DOHH2 (cell line): ENCODE measurements at regions not wholly inside any gene's neighbourhood (a gene's known extent, or its start where the extent isn't known, plus 50 kb on each side); places are given as distances from the start of the nearest gene placed in this dataset.

Source experiments
- H3F3A ChIP-seq: fragments of 200-600 bp; sonication (generic), shearing (Covaris generic); 2 replicates; pipeline ENCODE4 v1.6.0; 2016; ENCODE audit warnings: antibody characterized with exemption, mild to moderate bottlenecking; ENCODE audit not compliant: control insufficient read depth, insufficient read depth
- H3K27ac ChIP-seq: fragments of 200-600 bp; sonication (generic); 2 replicates; pipeline ENCODE4 v1.5.1; 2014; ENCODE audit warnings: low read depth, mild to moderate bottlenecking, low read length, moderate library complexity
- H3K27me3 ChIP-seq: fragments of 200-600 bp; sonication (generic); 2 replicates; pipeline ENCODE4 v1.6.1; 2014; ENCODE audit warnings: mild to moderate bottlenecking, low read length, mixed read lengths; ENCODE audit not compliant: control insufficient read depth
- H3K36me3 ChIP-seq: fragments of 200-600 bp; sonication (generic); 2 replicates; pipeline ENCODE4 v1.6.1; 2014; ENCODE audit warnings: mild to moderate bottlenecking, low read length, moderate library complexity, mixed read lengths; ENCODE audit not compliant: control insufficient read depth
- H3K4me1 ChIP-seq: fragments of 200-600 bp; sonication (generic); 2 replicates; pipeline ENCODE4 v1.6.1; 2014; ENCODE audit warnings: mild to moderate bottlenecking, low read length, mixed read lengths; ENCODE audit not compliant: control insufficient read depth
- H3K4me2 ChIP-seq: fragments of 200-600 bp; sonication (generic); 2 replicates; pipeline ENCODE4 v1.6.0; 2014; ENCODE audit warnings: mild to moderate bottlenecking, low read length, moderate library complexity
- H3K4me3 ChIP-seq: fragments of 200-600 bp; sonication (generic); 2 replicates; pipeline ENCODE4 v1.5.1; 2014; ENCODE audit warnings: mild to moderate bottlenecking, low read length, mixed read lengths
- H3K79me2 ChIP-seq: fragments of 200-600 bp; sonication (generic); 2 replicates; pipeline ENCODE4 v1.6.1; 2014; ENCODE audit warnings: mild to moderate bottlenecking, low read length, mixed read lengths; ENCODE audit not compliant: control insufficient read depth
- H3K9me2 ChIP-seq: fragments of 200-600 bp; sonication (generic); replicated peaks from 2 replicates; pipeline ENCODE4 v1.6.1; 2014; ENCODE audit warnings: mild to moderate bottlenecking, low read length, mixed read lengths; ENCODE audit not compliant: control insufficient read depth
- H3K9me3 ChIP-seq: fragments of 200-600 bp; sonication (generic); 2 replicates; pipeline ENCODE4 v1.6.1; 2014; ENCODE audit warnings: antibody characterized with exemption, low read length, mixed read lengths; ENCODE audit not compliant: control insufficient read depth, insufficient read depth
- H4K20me1 ChIP-seq: fragments of 200-600 bp; sonication (generic); 2 replicates; pipeline ENCODE4 v1.6.0; 2014; ENCODE audit warnings: low read depth, mild to moderate bottlenecking, antibody characterized with exemption, low read length, moderate library complexity; ENCODE audit not compliant: control insufficient read depth, insufficient read depth
- EZH2phosphoT487 ChIP-seq: fragments of 200-600 bp; sonication (generic); IDR thresholded peaks from 2 replicates; pipeline ENCODE4 v1.6.1; 2017; ENCODE audit warnings: borderline replicate concordance, mild to moderate bottlenecking, antibody characterized with exemption, low read length, moderate library complexity, mixed read lengths
- TF ChIP-seq, protein P1 (sequence below): fragments of 200-600 bp; sonication (generic); IDR thresholded peaks from one replicate; pipeline ENCODE4 v1.5.1; 2014; ENCODE audit warnings: antibody characterized with exemption, mild to moderate bottlenecking, low read depth, low read length; ENCODE audit not compliant: poor library complexity, severe bottlenecking

DNA sequence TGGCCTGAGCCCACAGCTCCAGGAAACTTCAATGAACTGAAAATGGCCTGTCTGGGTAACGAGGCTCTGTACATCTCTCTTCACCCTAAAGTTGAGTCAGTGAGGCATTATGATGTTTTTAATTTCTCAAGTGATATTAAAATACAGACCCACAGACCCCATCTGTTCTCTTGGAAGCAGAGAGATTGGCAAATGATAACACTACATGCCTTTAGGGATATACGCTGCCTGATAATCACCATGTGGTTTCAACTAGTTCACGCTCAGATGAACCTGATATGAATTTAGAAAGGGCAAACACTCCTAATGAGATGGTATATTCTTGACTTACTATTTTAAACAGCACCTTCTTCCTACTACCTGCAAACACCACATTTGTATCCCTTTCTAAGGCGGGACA is 127.5 kb downstream of the RFC3 start:
- Histone ChIP-seq H3K27ac (no peak overlapping the region), H3K4me3 (no peak overlapping the region), H3K36me3 (no peaks in the 10 kb centered on the region), H3K79me2 (no peaks in the 10 kb centered on the region), H4K20me1 (no peaks in the 10 kb centered on the region), H3K9me3 (no peaks in the 10 kb centered on the region), H3K9me2 (no peaks in the 10 kb centered on the region), H3K4me1 (no peaks in the 10 kb centered on the region), H3K27me3 (no peaks in the 10 kb centered on the region), H3F3A (no peaks in the 10 kb centered on the region), H3K4me2 (no peak overlapping the region)
- TF ChIP-seq, protein P1, sequence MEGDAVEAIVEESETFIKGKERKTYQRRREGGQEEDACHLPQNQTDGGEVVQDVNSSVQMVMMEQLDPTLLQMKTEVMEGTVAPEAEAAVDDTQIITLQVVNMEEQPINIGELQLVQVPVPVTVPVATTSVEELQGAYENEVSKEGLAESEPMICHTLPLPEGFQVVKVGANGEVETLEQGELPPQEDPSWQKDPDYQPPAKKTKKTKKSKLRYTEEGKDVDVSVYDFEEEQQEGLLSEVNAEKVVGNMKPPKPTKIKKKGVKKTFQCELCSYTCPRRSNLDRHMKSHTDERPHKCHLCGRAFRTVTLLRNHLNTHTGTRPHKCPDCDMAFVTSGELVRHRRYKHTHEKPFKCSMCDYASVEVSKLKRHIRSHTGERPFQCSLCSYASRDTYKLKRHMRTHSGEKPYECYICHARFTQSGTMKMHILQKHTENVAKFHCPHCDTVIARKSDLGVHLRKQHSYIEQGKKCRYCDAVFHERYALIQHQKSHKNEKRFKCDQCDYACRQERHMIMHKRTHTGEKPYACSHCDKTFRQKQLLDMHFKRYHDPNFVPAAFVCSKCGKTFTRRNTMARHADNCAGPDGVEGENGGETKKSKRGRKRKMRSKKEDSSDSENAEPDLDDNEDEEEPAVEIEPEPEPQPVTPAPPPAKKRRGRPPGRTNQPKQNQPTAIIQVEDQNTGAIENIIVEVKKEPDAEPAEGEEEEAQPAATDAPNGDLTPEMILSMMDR, result no peak
- no peak for TF ChIP-seq EZH2phosphoT487

DNA sequence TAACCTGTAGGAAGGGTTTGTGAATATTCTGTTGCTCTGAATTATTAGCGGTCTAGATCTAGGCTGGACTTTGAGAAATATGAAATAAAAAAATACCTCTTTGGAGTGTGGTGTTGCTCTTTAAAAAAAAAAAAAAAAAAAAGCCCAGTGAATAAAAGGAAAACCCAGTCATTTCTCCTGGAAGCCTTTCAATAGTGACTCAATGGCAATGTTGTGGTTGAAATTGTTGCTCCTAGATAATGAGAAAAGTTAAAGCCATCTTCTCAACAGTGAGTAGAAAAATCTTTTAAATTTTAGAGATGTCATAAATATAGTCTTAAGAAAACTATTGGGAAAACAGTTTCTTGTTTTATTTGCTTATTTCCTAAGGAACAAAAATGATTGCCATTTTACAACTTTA is 135.3 kb downstream of the RFC3 start:
- H3K9me3 ChIP-seq, result no peaks in the 10 kb centered on the region
- no peaks in the 10 kb centered on the region for H3K36me3 ChIP-seq
- no peaks in the 10 kb centered on the region for H3F3A ChIP-seq
- no peak overlapping the region for H3K4me2 ChIP-seq
- no peak overlapping the region for H3K27ac ChIP-seq
- H3K9me2 ChIP-seq, result no peaks in the 10 kb centered on the region
- no peaks in the 10 kb centered on the region for H4K20me1 ChIP-seq
- H3K4me3 ChIP-seq, result no peak overlapping the region
- no peaks in the 10 kb centered on the region for H3K27me3 ChIP-seq
- TF ChIP-seq, protein P1, result no peak
- no peak for TF ChIP-seq EZH2phosphoT487
- H3K79me2 ChIP-seq, result no peaks in the 10 kb centered on the region
- no peaks in the 10 kb centered on the region for H3K4me1 ChIP-seq

- no peak overlapping the region for H3K27ac ChIP-seq
- no peaks in the 10 kb centered on the region for H3K4me1 ChIP-seq
- TF ChIP-seq EZH2phosphoT487, result no peak
- TF ChIP-seq, protein P1, result no peak
- H3F3A ChIP-seq, result no peaks in the 10 kb centered on the region
- no peaks in the 10 kb centered on the region for H3K9me2 ChIP-seq
- no peak overlapping the region for H3K4me3 ChIP-seq
- no peak overlapping the region for H3K4me2 ChIP-seq
- H4K20me1 ChIP-seq, result no peaks in the 10 kb centered on the region
- no peaks in the 10 kb centered on the region for H3K36me3 ChIP-seq
- no peaks in the 10 kb centered on the region for H3K27me3 ChIP-seq
- H3K79me2 ChIP-seq, result no peaks in the 10 kb centered on the region
- no peaks in the 10 kb centered on the region for H3K9me3 ChIP-seq
Measured at GRCh38 chr13:33953781-33954180, 135.8 kb downstream of the RFC3 start.

- Histone ChIP-seq H3K4me1 (no peaks in the 10 kb centered on the region), H3F3A (no peaks in the 10 kb centered on the region), H3K27ac (no peak overlapping the region), H3K4me2 (no peak overlapping the region), H3K9me3 (no peaks in the 10 kb centered on the region), H3K36me3 (no peaks in the 10 kb centered on the region), H3K79me2 (no peaks in the 10 kb centered on the region), H3K27me3 (no peaks in the 10 kb centered on the region), H3K9me2 (no peaks in the 10 kb centered on the region), H4K20me1 (no peaks in the 10 kb centered on the region), H3K4me3 (no peak overlapping the region)
- TF ChIP-seq, protein P1, result no peak
- TF ChIP-seq EZH2phosphoT487, result no peak
Measured at GRCh38 chr13:33956346-33956745, 138.4 kb downstream of the RFC3 start.
